HepG2 (cell line): ENCODE measurements at regions not wholly inside any gene's neighbourhood (a gene's known extent, or its start where the extent isn't known, plus 50 kb on each side); places are given as distances from the start of the nearest gene placed in this dataset.

Source experiments
- ATAC-seq: fragments of 200-7000 bp; cut with Tn5 transposase; 3 replicates; pipeline ENCODE4 v1.9.1; 2020; ENCODE audit warnings: mild to moderate bottlenecking, moderate library complexity
- BruUV-seq: library from RNA; stranded (reverse); fragments of 400-500 nt; replicated peaks from 2 replicates; lab custom pipeline; 2021; lab: Mats Ljungman, UMichigan
- CTCF ChIA-PET: fragments of 300-600 bp; formaldehyde crosslinking; extraction: SDS; loops from one replicate; lab custom pipeline; 2021; ENCODE audit warnings: low total read pairs, inconsistent platforms, low intra/inter-chr PET ratio; lab: Yijun Ruan, JAX
- POLR2A ChIA-PET: fragments of 350-600 bp; sonication (Branson Sonifier 250); formaldehyde crosslinking; loops from one replicate; lab custom pipeline; 2020; ENCODE audit warnings: antibody characterized with exemption, inconsistent platforms; lab: Yijun Ruan, JAX
- DNase-seq: peaks from one replicate; pipeline ENCODE4 v3.0.0-alpha.2; 2015; ENCODE audit warnings: low spot score
- FAIRE-seq: peaks from 3 replicates; lab custom pipeline; 2011; peaks lifted over from hg19 to GRCh38; lab: Jason Lieb, UNC
- H2AFZ ChIP-seq: one replicate; pipeline ENCODE4 v1.6.1; 2011; ENCODE audit warnings: low read length, inconsistent platforms
- H3K27ac ChIP-seq: fragments of 300-600 bp; 3 replicates; pipeline ENCODE4 v1.8.0; 2011; ENCODE audit warnings: mixed run types, mild to moderate bottlenecking, mixed read lengths, low read length, inconsistent platforms; ENCODE audit not compliant: insufficient read depth; ENCODE audit errors: extremely low read length
- H3K27me3 ChIP-seq, 2 experiments: fragments of 200-600 bp in 1 of 2; 2 replicates in 1 of 2; 3 replicates in 1 of 2; pipeline versions ENCODE4 v1.6.0 to v1.8.0; 2011; ENCODE audit warnings: low read length in 2 of 2, mild to moderate bottlenecking in 2 of 2, moderate library complexity in 2 of 2, inconsistent platforms in 1 of 2; ENCODE audit not compliant: insufficient read depth in 2 of 2, control insufficient read depth in 1 of 2
- H3K36me3 ChIP-seq, 2 experiments: fragments of 200-600 bp in 1 of 2; replicated peaks in 1 of 2; 2 replicates in 1 of 2; 3 replicates in 1 of 2; pipeline versions ENCODE4 v1.5.1 to v1.8.0; 2011; ENCODE audit warnings: low read length in 2 of 2, inconsistent platforms in 1 of 2; ENCODE audit not compliant: insufficient read depth in 2 of 2, control insufficient read depth in 1 of 2
- H3K4me1 ChIP-seq: 2 replicates; pipeline ENCODE4 v1.5.1; 2012; ENCODE audit warnings: low read length, inconsistent platforms; ENCODE audit not compliant: insufficient read depth
- H3K4me2 ChIP-seq: 2 replicates; pipeline ENCODE4 v1.6.0; 2011; ENCODE audit warnings: low read depth, low read length, inconsistent platforms
- H3K4me3 ChIP-seq, 3 experiments: fragments of 200-600 bp in 1 of 3; sonication (generic), shearing (Covaris generic) in 1 of 3; replicated peaks in 1 of 3; 2 replicates each; pipeline ENCODE4 v1.5.1; 2011 to 2016; ENCODE audit warnings: low read length in 3 of 3, inconsistent platforms in 2 of 3, low read depth in 2 of 3, mild to moderate bottlenecking in 2 of 3, control low read depth in 1 of 3, mixed read lengths in 1 of 3; ENCODE audit not compliant: insufficient read depth in 1 of 3
- H3K79me2 ChIP-seq: one replicate; pipeline ENCODE4 v1.6.1; 2011; ENCODE audit warnings: low read length, inconsistent platforms; ENCODE audit not compliant: insufficient read depth
- H3K9ac ChIP-seq: 2 replicates; pipeline ENCODE4 v1.6.0; 2011; ENCODE audit warnings: mild to moderate bottlenecking, low read depth, low read length, inconsistent platforms; ENCODE audit not compliant: insufficient read depth
- H3K9me3 ChIP-seq: 2 replicates; pipeline ENCODE4 v1.5.1; 2012; ENCODE audit warnings: mild to moderate bottlenecking, low read length
- H4K20me1 ChIP-seq: 2 replicates; pipeline ENCODE4 v1.6.0; 2011; ENCODE audit warnings: inconsistent platforms, mild to moderate bottlenecking, low read length, moderate library complexity; ENCODE audit not compliant: insufficient read depth
- NFYC ChIP-seq: IDR thresholded peaks from 2 replicates; pipeline ENCODE4 v1.6.1; 2016; ENCODE audit warnings: missing genetic modification reagents, missing compliant biosample characterization
- POGZ ChIP-seq: sonication (generic); formaldehyde crosslinking; IDR thresholded peaks from 2 replicates; pipeline ENCODE4 v1.4.0; 2020; ENCODE audit warnings: mild to moderate bottlenecking, missing genetic modification reagents
- PRPF4 ChIP-seq: fragments of 200-400 bp; formaldehyde crosslinking; IDR thresholded peaks from 2 replicates; pipeline ENCODE4 v1.6.1; 2016; ENCODE audit warnings: low read length, low read depth; ENCODE audit not compliant: poor library complexity, severe bottlenecking
- SCMH1 ChIP-seq: sonication (generic); formaldehyde crosslinking; IDR thresholded peaks from 2 replicates; pipeline ENCODE4 v1.9.0; 2021; ENCODE audit warnings: missing genetic modification reagents, mild to moderate bottlenecking, borderline replicate concordance
- ZBTB2 ChIP-seq: sonication (generic); formaldehyde crosslinking; IDR thresholded peaks from 2 replicates; pipeline ENCODE4 v1.8.0; 2022; ENCODE audit warnings: low read depth, missing genetic modification reagents
- ZNF260 ChIP-seq: sonication (generic); formaldehyde crosslinking; IDR thresholded peaks from 2 replicates; pipeline ENCODE4 v1.4.0; 2020; ENCODE audit warnings: missing genetic modification reagents, low read depth, mild to moderate bottlenecking, borderline replicate concordance
- ZNF749 ChIP-seq: sonication (generic); formaldehyde crosslinking; IDR thresholded peaks from 2 replicates; pipeline ENCODE4 v1.8.0; 2022; ENCODE audit warnings: mild to moderate bottlenecking, missing genetic modification reagents, moderate library complexity, borderline replicate concordance
- ZNF790 ChIP-seq: sonication (generic); formaldehyde crosslinking; IDR thresholded peaks from 2 replicates; pipeline ENCODE4 v1.8.0; 2022; ENCODE audit warnings: missing genetic modification reagents, mild to moderate bottlenecking, borderline replicate concordance
- ZZZ3 ChIP-seq: sonication (generic); formaldehyde crosslinking; IDR thresholded peaks from 2 replicates; pipeline ENCODE4 v1.4.0; 2020; ENCODE audit warnings: missing genetic modification reagents, mild to moderate bottlenecking, borderline replicate concordance
- WGBS: methylation state at CpG from one replicate; pipeline ENCODE4 v1.1.6; 2017; ENCODE audit warnings: low lambda C conversion rate; 5-methylcytosine and 5-hydroxymethylcytosine counted together
- in situ Hi-C: cut with HindIII; loops from 2 replicates; pipeline ENCODE4 v1.10.0; 2017; ENCODE audit warnings: low pct_unique_long_range_greater_than_20kb; ENCODE audit not compliant: extremely low pct_ligation_motif_present
- intact Hi-C: fragments of 100-400 bp; cut with micrococcal nuclease; formaldehyde crosslinking; loops from one replicate; pipeline ENCODE4 v1.10.0; 2022; ENCODE audit not compliant: unreplicated experiment
- TF ChIP-seq, protein P1 (sequence below): sonication (generic); formaldehyde crosslinking; IDR thresholded peaks from 2 replicates; pipeline ENCODE4 v1.5.0; 2020; ENCODE audit warnings: mild to moderate bottlenecking, missing genetic modification reagents

DNA sequence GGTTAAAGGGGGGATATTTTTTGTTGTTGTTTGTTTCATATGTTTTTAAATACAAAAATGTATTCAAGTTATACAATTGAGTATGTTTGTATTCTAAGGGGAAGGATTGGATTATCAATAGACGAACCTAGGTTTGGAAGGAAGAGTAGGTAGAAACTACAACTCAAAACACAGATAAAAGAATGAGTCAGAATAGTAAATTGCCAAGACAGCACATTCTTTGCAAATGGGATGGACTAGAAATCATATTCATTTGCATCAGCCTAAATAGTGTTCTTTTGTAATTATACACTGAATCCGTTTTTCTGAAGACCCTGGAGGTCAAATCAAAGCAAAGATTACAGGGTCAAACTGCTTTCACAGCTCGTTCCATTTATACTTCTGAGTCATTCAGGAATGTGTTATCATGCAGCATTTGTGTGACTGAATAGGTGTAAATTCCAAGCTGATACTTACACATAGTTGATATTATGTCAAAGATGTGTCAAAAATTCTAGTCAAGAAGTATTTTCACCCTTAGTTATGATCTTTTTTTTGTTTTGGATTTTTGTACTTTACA is 273.3 kb upstream of the FAT4 start (continued):
- TF ChIP-seq ZNF749 (no peak), PRPF4 (no peak)

DNA sequence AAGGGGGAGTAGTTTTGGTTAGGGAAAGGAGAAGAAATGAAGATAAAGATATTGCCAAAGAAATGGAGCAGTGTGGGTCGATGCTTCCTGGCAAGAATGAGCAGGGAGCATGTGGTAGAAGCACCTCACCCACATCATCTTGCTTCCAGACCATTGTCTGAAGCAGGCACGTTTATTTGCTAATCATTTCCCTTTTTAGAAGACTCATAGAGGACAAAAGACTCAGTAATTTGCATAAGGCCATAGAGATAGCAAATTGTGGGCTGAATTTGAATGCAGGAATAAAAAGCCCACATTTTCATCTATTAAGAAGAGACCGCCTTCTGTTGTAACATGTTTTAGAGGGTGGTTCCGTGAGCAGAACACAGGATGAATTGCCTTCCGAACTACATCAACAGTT is 275.2 kb upstream of the FAT4 start:
- TF ChIP-seq ZZZ3 (CRISPR knock-in tag) (no peak), NFYC (CRISPR knock-in tag) (no peak), ZNF260 (CRISPR knock-in tag) (no peak), ZNF790 (CRISPR knock-in tag) (no peak), SCMH1 (CRISPR knock-in tag) (no peak), POGZ (CRISPR knock-in tag) (no peak), ZBTB2 (CRISPR knock-in tag) (no peak)
- TF ChIP-seq, protein P1, sequence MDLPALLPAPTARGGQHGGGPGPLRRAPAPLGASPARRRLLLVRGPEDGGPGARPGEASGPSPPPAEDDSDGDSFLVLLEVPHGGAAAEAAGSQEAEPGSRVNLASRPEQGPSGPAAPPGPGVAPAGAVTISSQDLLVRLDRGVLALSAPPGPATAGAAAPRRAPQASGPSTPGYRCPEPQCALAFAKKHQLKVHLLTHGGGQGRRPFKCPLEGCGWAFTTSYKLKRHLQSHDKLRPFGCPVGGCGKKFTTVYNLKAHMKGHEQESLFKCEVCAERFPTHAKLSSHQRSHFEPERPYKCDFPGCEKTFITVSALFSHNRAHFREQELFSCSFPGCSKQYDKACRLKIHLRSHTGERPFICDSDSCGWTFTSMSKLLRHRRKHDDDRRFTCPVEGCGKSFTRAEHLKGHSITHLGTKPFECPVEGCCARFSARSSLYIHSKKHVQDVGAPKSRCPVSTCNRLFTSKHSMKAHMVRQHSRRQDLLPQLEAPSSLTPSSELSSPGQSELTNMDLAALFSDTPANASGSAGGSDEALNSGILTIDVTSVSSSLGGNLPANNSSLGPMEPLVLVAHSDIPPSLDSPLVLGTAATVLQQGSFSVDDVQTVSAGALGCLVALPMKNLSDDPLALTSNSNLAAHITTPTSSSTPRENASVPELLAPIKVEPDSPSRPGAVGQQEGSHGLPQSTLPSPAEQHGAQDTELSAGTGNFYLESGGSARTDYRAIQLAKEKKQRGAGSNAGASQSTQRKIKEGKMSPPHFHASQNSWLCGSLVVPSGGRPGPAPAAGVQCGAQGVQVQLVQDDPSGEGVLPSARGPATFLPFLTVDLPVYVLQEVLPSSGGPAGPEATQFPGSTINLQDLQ (CRISPR knock-in tag): no peak
- Histone ChIP-seq H3K36me3 (no peaks in the 10 kb centered on the region), H3K4me1 (no peaks in the 10 kb centered on the region), H3K4me2 (no peak overlapping the region), H3K27me3 (0 out of 5 replicates have a peak, but pooled peaks cover 0 to 1% of the 10 kb centered on the region in 2 experiments), H3K79me2 (no peaks in the 10 kb centered on the region), H2AFZ (no peak overlapping the region), H3K27ac (no peak overlapping the region), H3K9me3 (no peaks in the 10 kb centered on the region), H3K9ac (no peak overlapping the region), H4K20me1 (no peaks in the 10 kb centered on the region), H3K4me3 (no peak overlapping the region)
- in situ Hi-C loops (no loop called here), intact Hi-C loops (no loop called here)
- 36% methylated on average over 5 of the region's 5 CpGs for WGBS
- ATAC-seq: no peak
- ChIA-PET CTCF (no interaction called here), POLR2A (no interaction called here)
- no peak for FAIRE-seq
- BruUV-seq: no TSS peak
- no peak for DNase-seq
